KMS-11 (cell line): ENCODE measurements at regions not wholly inside any gene's neighbourhood (a gene's known extent, or its start where the extent isn't known, plus 50 kb on each side); places are given as distances from the start of the nearest gene placed in this dataset.

Experiments
- H2AFZ ChIP-seq: fragments of 200-600 bp; sonication (generic); 2 replicates; pipeline ENCODE4 v1.6.1; 2016; ENCODE audit warnings: antibody characterized with exemption, mixed run types, low read depth
- H3K27ac ChIP-seq: fragments of 200-600 bp; sonication (generic); 2 replicates; pipeline ENCODE4 v1.6.1; 2016; ENCODE audit warnings: mild to moderate bottlenecking, mixed run types
- H3K27me3 ChIP-seq: fragments of 200-600 bp; sonication (generic); 2 replicates; pipeline ENCODE4 v1.6.1; 2017; ENCODE audit warnings: mild to moderate bottlenecking, low read depth, mixed run types, moderate library complexity; ENCODE audit not compliant: insufficient read depth
- H3K36me3 ChIP-seq: fragments of 200-600 bp; sonication (generic); 2 replicates; pipeline ENCODE4 v1.6.1; 2017; ENCODE audit warnings: mild to moderate bottlenecking, mixed run types; ENCODE audit not compliant: insufficient read depth
- H3K4me1 ChIP-seq: fragments of 200-600 bp; sonication (generic); 2 replicates; pipeline ENCODE4 v1.6.1; 2016; ENCODE audit warnings: mild to moderate bottlenecking, low read depth, mixed run types; ENCODE audit not compliant: poor library complexity, severe bottlenecking
- H3K4me2 ChIP-seq: fragments of 200-600 bp; sonication (generic); 2 replicates; pipeline ENCODE4 v1.7.0; 2016; ENCODE audit warnings: mild to moderate bottlenecking, mixed run types
- H3K4me3 ChIP-seq: fragments of 200-600 bp; sonication (generic); IDR thresholded peaks from 2 replicates; pipeline ENCODE4 v1.6.1; 2017; ENCODE audit warnings: low read depth, low read length, mixed read lengths; ENCODE audit not compliant: insufficient read depth
- H3K79me2 ChIP-seq: fragments of 200-600 bp; sonication (generic); 2 replicates; pipeline ENCODE4 v1.6.1; 2016; ENCODE audit warnings: low read depth, mixed run types; ENCODE audit not compliant: insufficient read depth
- H3K9ac ChIP-seq: fragments of 200-600 bp; sonication (generic); 2 replicates; pipeline ENCODE4 v1.6.1; 2016; ENCODE audit warnings: mild to moderate bottlenecking, mixed run types
- H4K20me1 ChIP-seq: fragments of 200-600 bp; sonication (generic); 2 replicates; pipeline ENCODE4 v1.6.1; 2016; ENCODE audit warnings: mild to moderate bottlenecking, mixed run types; ENCODE audit not compliant: insufficient read depth
- TF ChIP-seq, protein P1 (sequence below): fragments of 200-600 bp; sonication (generic); conservative IDR thresholded peaks from 2 replicates; pipeline ENCODE4 v1.6.1; 2017; ENCODE audit warnings: low read depth, mild to moderate bottlenecking, antibody characterized with exemption, low read length, moderate library complexity, mixed read lengths

DNA sequence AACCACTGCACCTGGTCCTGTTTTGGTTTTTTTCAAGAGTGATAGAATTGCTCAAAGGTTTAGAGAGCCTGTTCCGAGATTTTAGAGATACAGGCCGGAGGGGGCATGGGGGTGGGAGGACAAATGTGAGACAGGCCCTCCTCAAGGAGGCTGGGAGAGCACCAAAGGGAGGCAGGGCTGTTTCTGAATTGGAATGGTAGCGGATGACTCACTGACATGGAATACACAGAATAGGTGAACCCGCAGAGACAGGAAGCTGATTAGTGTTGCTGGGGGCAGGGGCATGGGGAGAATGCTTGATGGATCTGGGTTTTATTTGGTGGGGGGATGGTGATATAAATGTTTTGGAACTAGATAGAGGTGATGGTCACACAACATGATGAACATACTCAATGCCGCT is 111.0 kb upstream of the MGAT5 start:
- Histone ChIP-seq H2AFZ (no peak overlapping the region), H3K27ac (no peak overlapping the region), H3K4me3 (no peak overlapping the region), H3K9ac (no peak overlapping the region), H3K4me1 (peaks cover 29% of the 10 kb centered on the region), H4K20me1 (no peaks in the 10 kb centered on the region), H3K79me2 (peaks cover 80% of the 10 kb centered on the region), H3K36me3 (no peaks in the 10 kb centered on the region), H3K27me3 (no peaks in the 10 kb centered on the region), H3K4me2 (no peak overlapping the region)
- TF ChIP-seq, protein P1, sequence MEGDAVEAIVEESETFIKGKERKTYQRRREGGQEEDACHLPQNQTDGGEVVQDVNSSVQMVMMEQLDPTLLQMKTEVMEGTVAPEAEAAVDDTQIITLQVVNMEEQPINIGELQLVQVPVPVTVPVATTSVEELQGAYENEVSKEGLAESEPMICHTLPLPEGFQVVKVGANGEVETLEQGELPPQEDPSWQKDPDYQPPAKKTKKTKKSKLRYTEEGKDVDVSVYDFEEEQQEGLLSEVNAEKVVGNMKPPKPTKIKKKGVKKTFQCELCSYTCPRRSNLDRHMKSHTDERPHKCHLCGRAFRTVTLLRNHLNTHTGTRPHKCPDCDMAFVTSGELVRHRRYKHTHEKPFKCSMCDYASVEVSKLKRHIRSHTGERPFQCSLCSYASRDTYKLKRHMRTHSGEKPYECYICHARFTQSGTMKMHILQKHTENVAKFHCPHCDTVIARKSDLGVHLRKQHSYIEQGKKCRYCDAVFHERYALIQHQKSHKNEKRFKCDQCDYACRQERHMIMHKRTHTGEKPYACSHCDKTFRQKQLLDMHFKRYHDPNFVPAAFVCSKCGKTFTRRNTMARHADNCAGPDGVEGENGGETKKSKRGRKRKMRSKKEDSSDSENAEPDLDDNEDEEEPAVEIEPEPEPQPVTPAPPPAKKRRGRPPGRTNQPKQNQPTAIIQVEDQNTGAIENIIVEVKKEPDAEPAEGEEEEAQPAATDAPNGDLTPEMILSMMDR = no peak

DNA sequence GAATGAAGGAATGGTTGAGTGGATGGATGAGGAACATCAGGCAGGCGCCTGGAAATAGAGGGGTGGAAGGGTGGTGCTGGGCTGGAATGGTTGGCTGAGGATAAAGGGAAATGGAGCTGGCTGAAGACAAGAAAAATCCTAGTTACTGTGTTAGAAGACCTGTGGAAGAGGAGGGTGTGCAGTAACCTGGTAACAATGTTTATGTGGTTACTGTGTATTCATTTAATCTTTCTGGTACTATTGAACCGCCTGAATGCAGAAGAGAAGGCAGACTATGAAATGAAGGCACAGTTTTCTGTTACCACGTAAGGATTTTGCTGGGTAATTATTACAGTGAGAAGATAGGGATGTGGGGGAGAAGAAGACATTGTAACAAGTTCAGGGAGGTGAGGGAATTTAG is 110.3 kb upstream of the MGAT5 start:
- TF ChIP-seq, protein P1 = no peak
- H3K4me1 ChIP-seq = peaks cover 29% of the 10 kb centered on the region
- H3K27me3 ChIP-seq = no peaks in the 10 kb centered on the region
- no peak overlapping the region for H3K27ac ChIP-seq
- H3K79me2 ChIP-seq = peaks cover 79% of the 10 kb centered on the region
- no peaks in the 10 kb centered on the region for H3K36me3 ChIP-seq
- no peaks in the 10 kb centered on the region for H4K20me1 ChIP-seq
- no peak overlapping the region for H3K9ac ChIP-seq
- no peak overlapping the region for H2AFZ ChIP-seq
- no peak overlapping the region for H3K4me2 ChIP-seq
- no peak overlapping the region for H3K4me3 ChIP-seq

DNA sequence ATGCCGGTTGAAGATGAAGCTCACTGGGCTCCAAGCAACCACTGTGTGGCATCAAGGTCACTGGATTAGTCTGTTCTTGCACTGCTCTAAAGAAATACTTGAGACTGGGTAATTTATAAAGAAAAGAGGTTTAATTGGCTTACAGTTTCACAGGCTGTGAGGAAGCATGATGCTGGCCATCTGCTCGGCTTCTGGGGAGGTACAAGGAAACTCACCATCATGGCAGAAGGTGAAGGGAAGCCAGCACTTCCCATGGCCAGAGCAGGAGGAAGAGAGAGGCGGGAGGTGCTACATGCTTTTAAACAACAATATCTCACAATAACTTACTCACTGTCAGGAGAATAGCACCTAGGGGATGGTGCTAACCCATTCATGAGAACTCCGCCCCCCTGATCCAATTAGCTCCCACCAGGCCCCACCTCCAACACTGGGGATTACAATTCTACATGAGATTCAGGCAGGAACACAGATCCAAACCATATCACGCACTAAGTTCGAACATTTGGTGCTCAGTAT is 109.7 kb upstream of the MGAT5 start:
- Histone ChIP-seq H3K4me3 (no peak overlapping the region), H3K4me2 (no peak overlapping the region), H4K20me1 (no peaks in the 10 kb centered on the region), H2AFZ (no peak overlapping the region), H3K79me2 (peaks cover 77% of the 10 kb centered on the region), H3K4me1 (peaks cover 29% of the 10 kb centered on the region), H3K9ac (no peak overlapping the region), H3K36me3 (no peaks in the 10 kb centered on the region), H3K27ac (no peak overlapping the region), H3K27me3 (no peaks in the 10 kb centered on the region)
- TF ChIP-seq, protein P1 = no peak

DNA sequence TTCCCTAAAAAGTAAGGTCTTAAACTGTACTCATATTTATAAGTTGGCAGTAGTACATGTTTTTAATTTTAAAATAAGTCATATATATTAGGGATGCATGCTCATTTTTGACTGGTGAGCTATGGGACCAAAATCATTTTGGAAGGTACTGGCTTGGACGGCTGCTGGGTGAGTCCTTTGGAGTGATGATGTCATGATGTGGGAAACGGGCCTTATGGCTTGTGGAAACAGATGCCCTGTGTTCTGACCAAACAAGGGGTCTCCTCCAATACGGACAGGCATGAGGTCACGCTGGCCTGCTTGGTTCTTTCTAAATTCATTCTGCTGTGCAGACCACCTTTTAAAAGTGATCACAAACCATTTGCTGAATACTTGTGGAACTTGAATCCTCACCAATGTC is 109.2 kb upstream of the MGAT5 start:
- H3K4me3 ChIP-seq = no peak overlapping the region
- no peaks in the 10 kb centered on the region for H3K27me3 ChIP-seq
- peaks cover 32% of the 10 kb centered on the region for H3K4me1 ChIP-seq
- H3K4me2 ChIP-seq = no peak overlapping the region
- peaks cover 75% of the 10 kb centered on the region for H3K79me2 ChIP-seq
- H3K36me3 ChIP-seq = no peaks in the 10 kb centered on the region
- H2AFZ ChIP-seq = no peak overlapping the region
- H4K20me1 ChIP-seq = no peaks in the 10 kb centered on the region
- no peak overlapping the region for H3K27ac ChIP-seq
- TF ChIP-seq, protein P1 = no peak
- no peak overlapping the region for H3K9ac ChIP-seq

DNA sequence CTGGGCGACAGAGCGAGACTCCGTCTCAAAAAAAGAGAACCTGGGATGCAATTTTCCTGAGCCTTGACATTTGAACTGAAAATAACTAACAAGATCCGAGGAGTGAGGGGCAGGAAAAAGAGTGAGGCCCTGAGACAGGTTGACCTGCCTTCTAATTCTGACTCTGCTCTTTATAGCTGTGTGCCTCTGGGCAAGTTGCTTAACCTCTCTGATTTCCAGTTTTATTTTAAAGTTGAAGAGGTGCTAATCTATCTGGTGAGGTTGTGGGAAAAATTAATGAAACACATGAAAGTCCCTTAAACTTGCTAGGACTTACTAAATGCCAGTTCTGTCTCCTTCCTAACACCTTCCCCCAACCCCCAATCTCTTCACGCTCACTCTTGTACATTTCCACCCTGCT is 108.4 kb upstream of the MGAT5 start:
- Histone ChIP-seq H3K36me3 (no peaks in the 10 kb centered on the region), H3K4me3 (no peak overlapping the region), H3K4me2 (no peak overlapping the region), H3K27me3 (no peaks in the 10 kb centered on the region), H3K4me1 (peaks cover 34% of the 10 kb centered on the region), H2AFZ (no peak overlapping the region), H3K9ac (no peak overlapping the region), H3K27ac (no peak overlapping the region), H4K20me1 (no peaks in the 10 kb centered on the region), H3K79me2 (peaks cover 70% of the 10 kb centered on the region)
- TF ChIP-seq, protein P1 = no peak
